ENCODE measurements at regions not wholly inside any gene's neighbourhood (a gene's known extent, or its start where the extent isn't known, plus 50 kb on each side); places are given as distances from the start of the nearest gene placed in this dataset.

DNA sequence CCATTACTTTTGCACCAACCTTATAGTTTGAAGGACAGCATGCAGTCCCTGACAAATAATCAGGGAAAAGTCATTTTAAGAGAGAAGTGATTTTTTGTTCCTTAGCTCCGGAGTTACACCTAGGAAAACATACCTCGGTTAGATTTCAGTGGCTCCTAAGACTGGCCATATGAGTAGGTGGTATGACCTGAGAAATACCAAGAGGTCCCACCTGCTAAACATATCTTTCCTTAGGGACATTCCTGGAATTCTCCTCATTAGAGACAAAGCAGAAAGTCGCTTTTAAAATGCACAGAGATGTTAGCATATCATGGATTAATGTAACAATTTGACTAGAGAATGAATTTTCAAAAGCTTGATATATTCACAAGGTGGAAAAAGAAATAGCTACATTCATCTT, 84.2 kb upstream of the RNPC3 start:
- TF ChIP-seq POLR2AphosphoS5 (IDR thresholded peaks at IDR 0.05; ENCODE audit: borderline replicate concordance, low read depth, low read length) (no peak), EZH2 (IDR thresholded peaks at IDR 0.05) (no peak)
